B cell (primary cell): ENCODE measurements at regions not wholly inside any gene's neighbourhood (a gene's known extent, or its start where the extent isn't known, plus 50 kb on each side); places are given as distances from the start of the nearest gene placed in this dataset.

Experiments used
- ATAC-seq: fragments of 200-7000 bp; cut with Tn5 transposase; one replicate; pipeline ENCODE4 v1.10.0; 2021; ENCODE audit warnings: low read depth, mild to moderate bottlenecking, moderate number of reproducible peaks, moderate library complexity
- CTCF ChIA-PET: fragments of 350-600 bp; sonication (Branson Sonifier 250); formaldehyde crosslinking; loops from one replicate; lab custom pipeline; 2021; ENCODE audit warnings: antibody characterized with exemption, inconsistent platforms; lab: Charles Lee
- POLR2A ChIA-PET: fragments of 350-600 bp; sonication (Branson Sonifier 250); formaldehyde crosslinking; loops from one replicate; lab custom pipeline; 2021; ENCODE audit warnings: antibody characterized with exemption; lab: Charles Lee
- DNase-seq: peaks from one replicate; pipeline ENCODE4 v3.0.0; 2013
- H2AFZ ChIP-seq: 2 replicates; pipeline ENCODE4 v1.6.1; 2012; ENCODE audit warnings: mild to moderate bottlenecking, low read depth, low read length; ENCODE audit not compliant: insufficient read depth, poor library complexity, severe bottlenecking
- H3K27ac ChIP-seq, 2 donors: 1 replicate in 1 of 2; 2 replicates in 1 of 2; pipeline ENCODE4 v1.5.1; 2012 to 2013; ENCODE audit warnings: low read length in 2 of 2, mild to moderate bottlenecking in 2 of 2, moderate library complexity in 1 of 2
- H3K27me3 ChIP-seq, 4 experiments: fragments of 200-600 bp in 1 of 4; sonication (generic) in 1 of 4; replicated peaks in 1 of 4; 1 replicate in 2 of 4; 2 replicates in 2 of 4; pipeline versions ENCODE4 v1.6.1 to v1.7.0; 2013 to 2016; ENCODE audit warnings: low read length in 3 of 4, mild to moderate bottlenecking in 2 of 4, mixed read lengths in 1 of 4, moderate library complexity in 1 of 4; ENCODE audit not compliant: insufficient read depth in 4 of 4, control insufficient read depth in 3 of 4; ENCODE audit errors: control extremely low read depth in 1 of 4
- H3K36me3 ChIP-seq, 2 experiments: replicated peaks in 1 of 2; 1 replicate in 1 of 2; 2 replicates in 1 of 2; pipeline versions ENCODE4 v1.6.1 to v1.7.1; 2013; ENCODE audit warnings: low read length in 1 of 2; ENCODE audit not compliant: insufficient read depth in 2 of 2, control insufficient read depth in 1 of 2; ENCODE audit errors: control extremely low read depth in 1 of 2, extremely low read depth in 1 of 2
- H3K4me1 ChIP-seq, 2 donors: fragments of 200-600 bp in 1 of 2; sonication (generic) in 1 of 2; 1 replicate in 1 of 2; 2 replicates in 1 of 2; pipeline versions ENCODE4 v1.5.1 to v1.6.1; 2013 to 2017; ENCODE audit warnings: low read length in 2 of 2; ENCODE audit not compliant: control insufficient read depth in 2 of 2, insufficient read depth in 2 of 2
- H3K4me2 ChIP-seq: replicated peaks from 2 replicates; pipeline ENCODE3; 2012; ENCODE audit warnings: mild to moderate bottlenecking, low read depth, low read length; ENCODE audit not compliant: poor library complexity, severe bottlenecking
- H3K4me3 ChIP-seq, 5 experiments: fragments of 200-600 bp in 1 of 5; sonication (generic) in 1 of 5; 1 replicate in 3 of 5; 2 replicates in 2 of 5; pipeline versions ENCODE4 v1.5.1 to v1.7.0; 2011 to 2016; ENCODE audit warnings: low read length in 4 of 5, mild to moderate bottlenecking in 4 of 5, low read depth in 2 of 5, control low read depth in 1 of 5, moderate library complexity in 1 of 5; ENCODE audit not compliant: insufficient read depth in 1 of 5; ENCODE audit errors: control extremely low read depth in 1 of 5, extremely low read depth in 1 of 5
- H3K79me2 ChIP-seq: fragments of 200-600 bp; sonication (generic); one replicate; pipeline ENCODE4 v1.6.0; 2016; ENCODE audit warnings: low read length; ENCODE audit not compliant: control insufficient read depth, insufficient read depth
- H3K9ac ChIP-seq: fragments of 200-600 bp; sonication (generic); 2 replicates; pipeline ENCODE4 v1.6.1; 2017; ENCODE audit warnings: mild to moderate bottlenecking, low read length, moderate library complexity
- H3K9me3 ChIP-seq, 3 donors: one replicate each; pipeline versions ENCODE4 v1.6.1 to v1.7.1; 2013; ENCODE audit warnings: low read length in 2 of 3; ENCODE audit not compliant: control insufficient read depth in 2 of 3, insufficient read depth in 1 of 3; ENCODE audit errors: control extremely low read depth in 1 of 3
- H4K20me1 ChIP-seq: 2 replicates; pipeline ENCODE4 v1.6.0; 2012; ENCODE audit warnings: mild to moderate bottlenecking, low read length; ENCODE audit not compliant: insufficient read depth, control insufficient read depth, poor library complexity, severe bottlenecking
- H3K27ac Mint-ChIP-seq: one replicate; pipeline ENCODE4 v1.8.0; 2021; ENCODE audit warnings: mixed read lengths
- H3K27me3 Mint-ChIP-seq: one replicate; pipeline ENCODE4 v1.8.0; 2021; ENCODE audit warnings: mixed read lengths
- H3K4me1 Mint-ChIP-seq: one replicate; pipeline ENCODE4 v1.8.0; 2021; ENCODE audit warnings: mixed read lengths
- H3K4me3 Mint-ChIP-seq: one replicate; pipeline ENCODE4 v1.8.0; 2021; ENCODE audit warnings: mixed read lengths
- H3K9me3 Mint-ChIP-seq: one replicate; pipeline ENCODE4 v1.8.0; 2022; ENCODE audit warnings: mixed read lengths; ENCODE audit not compliant: insufficient read depth
- EZH2 ChIP-seq: IDR thresholded peaks from 2 replicates; pipeline ENCODE4 v1.6.1; 2012; ENCODE audit warnings: borderline replicate concordance, low read depth, mild to moderate bottlenecking, moderate library complexity, low read length; ENCODE audit not compliant: insufficient read depth, poor library complexity, severe bottlenecking
- whole genome bisulfite sequencing: methylation state at CpG from one replicate; pipeline ENCODE4 v1.1.5; 2013; ENCODE audit warnings: missing lambda C conversion rate; ENCODE audit not compliant: insufficient coverage; 5-methylcytosine and 5-hydroxymethylcytosine counted together
- intact Hi-C: fragments of 100-400 bp; cut with micrococcal nuclease; formaldehyde crosslinking; loops from one replicate; pipeline ENCODE4 v1.10.0; 2022
- TF ChIP-seq, protein P1 (sequence below): fragments of 200-600 bp; IDR thresholded peaks from one replicate; pipeline ENCODE4 v1.8.0; 2022; ENCODE audit warnings: antibody characterized with exemption, mild to moderate bottlenecking

DNA sequence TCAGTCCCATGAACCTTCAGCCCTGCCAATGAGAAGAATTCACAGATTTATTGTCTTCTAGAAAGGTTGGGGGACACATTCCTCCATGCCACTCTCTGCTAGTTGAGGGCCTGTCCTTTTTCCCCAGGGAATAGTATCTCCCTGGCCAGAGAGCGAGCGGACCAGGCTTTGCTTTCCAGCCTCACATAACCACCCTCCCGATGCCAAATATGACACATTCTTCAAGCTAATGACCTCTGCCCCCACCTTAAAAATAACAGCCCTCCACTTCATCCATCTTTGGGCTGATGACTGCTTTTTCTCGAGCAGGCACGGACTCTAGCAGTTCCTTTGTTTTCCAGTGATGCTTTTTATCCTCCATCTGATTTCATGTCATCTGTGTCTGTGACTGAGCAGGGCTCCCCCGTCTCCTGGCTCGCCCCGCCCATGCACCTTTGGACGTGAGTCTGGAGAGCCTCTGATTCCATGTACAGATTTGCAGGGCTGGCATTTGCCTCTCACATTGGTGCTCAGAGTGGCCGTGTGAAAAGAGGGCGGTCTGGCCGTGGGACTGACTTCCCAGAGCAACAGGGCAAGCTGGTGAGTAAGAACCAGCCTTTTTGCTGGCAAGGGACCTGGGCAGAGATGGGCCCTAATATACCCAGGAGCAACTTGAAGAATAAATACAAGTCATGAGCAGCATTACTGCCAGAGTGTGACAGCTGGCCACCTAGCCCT, 279.8 kb downstream of the BCOR start:
- H3K9ac ChIP-seq, result no peak overlapping the region
- Mint-ChIP-seq H3K4me1 (peaks cover 12% of the 10 kb centered on the region), H3K9me3 (no peaks in the 10 kb centered on the region), H3K4me3 (no peak overlapping the region), H3K27ac (no peak overlapping the region), H3K27me3 (peaks cover 27% of the 10 kb centered on the region)
- no peak for ATAC-seq
- intact Hi-C loops, result loop anchor here (10.0 kb wide), 1 partner anchor 647 kb away; no protein-coding TSS in a partner anchor
- WGBS, result 97% methylated on average over 10 of the region's 12 CpGs
- TF ChIP-seq, protein P1, sequence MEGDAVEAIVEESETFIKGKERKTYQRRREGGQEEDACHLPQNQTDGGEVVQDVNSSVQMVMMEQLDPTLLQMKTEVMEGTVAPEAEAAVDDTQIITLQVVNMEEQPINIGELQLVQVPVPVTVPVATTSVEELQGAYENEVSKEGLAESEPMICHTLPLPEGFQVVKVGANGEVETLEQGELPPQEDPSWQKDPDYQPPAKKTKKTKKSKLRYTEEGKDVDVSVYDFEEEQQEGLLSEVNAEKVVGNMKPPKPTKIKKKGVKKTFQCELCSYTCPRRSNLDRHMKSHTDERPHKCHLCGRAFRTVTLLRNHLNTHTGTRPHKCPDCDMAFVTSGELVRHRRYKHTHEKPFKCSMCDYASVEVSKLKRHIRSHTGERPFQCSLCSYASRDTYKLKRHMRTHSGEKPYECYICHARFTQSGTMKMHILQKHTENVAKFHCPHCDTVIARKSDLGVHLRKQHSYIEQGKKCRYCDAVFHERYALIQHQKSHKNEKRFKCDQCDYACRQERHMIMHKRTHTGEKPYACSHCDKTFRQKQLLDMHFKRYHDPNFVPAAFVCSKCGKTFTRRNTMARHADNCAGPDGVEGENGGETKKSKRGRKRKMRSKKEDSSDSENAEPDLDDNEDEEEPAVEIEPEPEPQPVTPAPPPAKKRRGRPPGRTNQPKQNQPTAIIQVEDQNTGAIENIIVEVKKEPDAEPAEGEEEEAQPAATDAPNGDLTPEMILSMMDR, result no peak
- TF ChIP-seq EZH2, result no peak
- H2AFZ ChIP-seq, result no peak overlapping the region
- H3K4me2 ChIP-seq, result no peak overlapping the region
- peaks cover 0 to 41% (median 5%) of the 10 kb centered on the region in 4 experiments for H3K27me3 ChIP-seq
- H4K20me1 ChIP-seq, result no peaks in the 10 kb centered on the region
- POLR2A ChIA-PET, result interaction anchor here (0.6 kb wide), 1 partner anchor 392 kb away, joined by 4 read pairs; no protein-coding TSS in a partner anchor
- H3K4me1 ChIP-seq, result no peaks in the 10 kb centered on the region
- DNase-seq, result no peak
- no peaks in the 10 kb centered on the region for H3K79me2 ChIP-seq
- H3K4me3 ChIP-seq, result no peak overlapping the region
- CTCF ChIA-PET, result interaction anchor here (1.4 kb wide), 1 partner anchor 279 kb away, joined by 3 read pairs; no protein-coding TSS in a partner anchor
- H3K36me3 ChIP-seq, result no peaks in the 10 kb centered on the region
- H3K27ac ChIP-seq, result no peak overlapping the region
- no peaks in the 10 kb centered on the region for H3K9me3 ChIP-seq

DNA sequence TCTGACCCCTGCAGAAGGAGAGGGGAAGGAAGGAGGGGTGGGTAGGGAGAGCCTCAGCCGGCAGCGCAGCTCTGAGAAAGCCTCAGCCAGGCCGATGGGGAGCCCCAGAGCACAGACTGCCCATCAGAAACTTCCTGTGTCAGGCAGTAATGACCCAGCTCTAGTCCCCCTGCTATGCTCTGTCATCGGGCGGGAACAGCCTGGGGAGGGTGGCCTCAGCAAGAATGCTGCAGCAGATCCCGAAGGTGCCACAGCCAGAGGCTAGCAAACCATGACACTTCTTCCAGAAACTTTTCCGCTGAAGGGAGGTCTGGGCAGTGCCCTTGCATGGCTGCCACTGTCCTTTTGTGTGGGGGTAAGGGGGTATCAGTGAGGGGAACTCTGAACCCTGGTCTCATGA, 279.0 kb downstream of the BCOR start:
- Mint-ChIP-seq H3K4me3 (no peak overlapping the region), H3K9me3 (no peaks in the 10 kb centered on the region), H3K4me1 (peaks cover 17% of the 10 kb centered on the region), H3K27me3 (peaks cover 35% of the 10 kb centered on the region), H3K27ac (no peak overlapping the region)
- DNase-seq, result no peak
- Histone ChIP-seq H3K4me1 (peaks cover 1 to 4% of the 10 kb centered on the region in 2 donors), H3K27ac (no peak overlapping the region), H4K20me1 (no peaks in the 10 kb centered on the region), H2AFZ (no peak overlapping the region), H3K9ac (no peak overlapping the region), H3K4me3 (no peak overlapping the region), H3K36me3 (no peaks in the 10 kb centered on the region), H3K4me2 (no peak overlapping the region), H3K27me3 (peaks cover 0 to 40% (median 9%) of the 10 kb centered on the region in 4 experiments), H3K9me3 (peaks cover 0 to under 1% (median 0%) of the 10 kb centered on the region in 3 donors), H3K79me2 (no peaks in the 10 kb centered on the region)
- WGBS, result 66% methylated on average over 4 of the region's 7 CpGs
- ATAC-seq, result no peak
- intact Hi-C loops, result loop anchor here (10.0 kb wide), 1 partner anchor 646 kb away; no protein-coding TSS in a partner anchor
- ChIA-PET POLR2A (interaction anchor here (0.6 kb wide), 1 partner anchor 391 kb away, joined by 4 read pairs; no protein-coding TSS in a partner anchor), CTCF (no interaction called here)
- TF ChIP-seq, protein P1, result no peak
- TF ChIP-seq EZH2, result no peak
